ENCODE measurements at regions not wholly inside any gene's neighbourhood (a gene's known extent, or its start where the extent isn't known, plus 50 kb on each side); places are given as distances from the start of the nearest gene placed in this dataset.

- no peaks in the 10 kb centered on the region for H3F3A ChIP-seq (ENCODE audit: insufficient read depth, low read length, poor library complexity, severe bottlenecking)
- no peak overlapping the region for H2AFZ ChIP-seq (ENCODE audit: low read depth, low read length)
- H3K36me3 ChIP-seq (ENCODE audit: insufficient read depth, low read length), result no peaks in the 10 kb centered on the region
- H3K27ac ChIP-seq (ENCODE audit: low read length), result no peak overlapping the region
- H3K9me3 ChIP-seq (ENCODE audit: low read length), result no peaks in the 10 kb centered on the region
- no peak overlapping the region for H3K9ac ChIP-seq (ENCODE audit: low read length)
- H3K9me2 ChIP-seq (ENCODE audit: insufficient read depth, low read length), result no peaks in the 10 kb centered on the region
- H3K4me3 ChIP-seq (ENCODE audit: low read length), result no peak overlapping the region
- no peaks in the 10 kb centered on the region for H3K79me2 ChIP-seq (replicated peaks; ENCODE audit: insufficient read depth, low read length)
- no peaks in the 10 kb centered on the region for H3K27me3 ChIP-seq (ENCODE audit: insufficient read depth, low read depth, low read length)
- H3K4me2 ChIP-seq (ENCODE audit: low read length), result no peak overlapping the region
- H4K20me1 ChIP-seq (ENCODE audit: insufficient read depth), result no peaks in the 10 kb centered on the region
- TF ChIP-seq MXI1 (conservative IDR thresholded peaks at IDR 0.05; ENCODE audit: poor library complexity, severe bottlenecking), result no peak
- TF ChIP-seq EP300 (conservative IDR thresholded peaks at IDR 0.05; ENCODE audit: poor library complexity, severe bottlenecking), result no peak
- no peak for TF ChIP-seq SMC3 (conservative IDR thresholded peaks at IDR 0.05; ENCODE audit: poor library complexity)
- no peak for TF ChIP-seq POLR2AphosphoS5 (IDR thresholded peaks at IDR 0.05)
These were observed 117.2 kb downstream of the VAPA start for GRCh38 chr18:10030816-10031541.

- no peaks in the 10 kb centered on the region for H3K9me3 ChIP-seq (ENCODE audit: low read length)
- no peak overlapping the region for H3K27ac ChIP-seq (ENCODE audit: low read length)
- H2AFZ ChIP-seq (ENCODE audit: low read depth, low read length), result no peak overlapping the region
- H3K79me2 ChIP-seq (replicated peaks; ENCODE audit: insufficient read depth, low read length), result no peaks in the 10 kb centered on the region
- no peaks in the 10 kb centered on the region for H3K27me3 ChIP-seq (ENCODE audit: insufficient read depth, low read depth, low read length)
- H3K9me2 ChIP-seq (ENCODE audit: insufficient read depth, low read length), result no peaks in the 10 kb centered on the region
- H3K4me2 ChIP-seq (ENCODE audit: low read length), result no peak overlapping the region
- no peaks in the 10 kb centered on the region for H4K20me1 ChIP-seq (ENCODE audit: insufficient read depth)
- no peaks in the 10 kb centered on the region for H3F3A ChIP-seq (ENCODE audit: insufficient read depth, low read length, poor library complexity, severe bottlenecking)
- H3K4me3 ChIP-seq (ENCODE audit: low read length), result no peak overlapping the region
- H3K9ac ChIP-seq (ENCODE audit: low read length), result no peak overlapping the region
- H3K36me3 ChIP-seq (ENCODE audit: insufficient read depth, low read length), result no peaks in the 10 kb centered on the region
- no peak for TF ChIP-seq MXI1 (conservative IDR thresholded peaks at IDR 0.05; ENCODE audit: poor library complexity, severe bottlenecking)
- no peak for TF ChIP-seq SMC3 (conservative IDR thresholded peaks at IDR 0.05; ENCODE audit: poor library complexity)
- no peak for TF ChIP-seq REST (IDR thresholded peaks at IDR 0.05; ENCODE audit: borderline replicate concordance)
- TF ChIP-seq EP300 (conservative IDR thresholded peaks at IDR 0.05; ENCODE audit: poor library complexity, severe bottlenecking), result no peak
- TF ChIP-seq POLR2AphosphoS5 (IDR thresholded peaks at IDR 0.05), result no peak
- TF ChIP-seq CTCF (IDR thresholded peaks at IDR 0.05; ENCODE audit: poor library complexity, severe bottlenecking), result no peak
- TF ChIP-seq TAF1 (IDR thresholded peaks at IDR 0.05; ENCODE audit: low read depth), result no peak
- TF ChIP-seq RAD21 (conservative IDR thresholded peaks at IDR 0.05), result no peak
- no peak for TF ChIP-seq EZH2 (IDR thresholded peaks at IDR 0.05; ENCODE audit: borderline replicate concordance, insufficient read depth, low read length, poor library complexity, severe bottlenecking)
These were observed 118.7 kb downstream of the VAPA start for GRCh38 chr18:10032331-10033015.
